ENCODE measurements at regions not wholly inside any gene's neighbourhood (a gene's known extent, or its start where the extent isn't known, plus 50 kb on each side); places are given as distances from the start of the nearest gene placed in this dataset.

GRCh38 chr15:39498629-39499028 lies 82.2 kb upstream of the THBS1 start:
- Mint-ChIP-seq H3K27ac (peak overlapping the region in 1 of 7 donors; percentile 7), H3K9me3 (peaks cover 0 to 2% (median 0%) of the 10 kb centered on the region in 7 donors)
- 93% methylated on average over 3 of the region's 4 CpGs for WGBS (ENCODE audit: insufficient coverage)

DNA sequence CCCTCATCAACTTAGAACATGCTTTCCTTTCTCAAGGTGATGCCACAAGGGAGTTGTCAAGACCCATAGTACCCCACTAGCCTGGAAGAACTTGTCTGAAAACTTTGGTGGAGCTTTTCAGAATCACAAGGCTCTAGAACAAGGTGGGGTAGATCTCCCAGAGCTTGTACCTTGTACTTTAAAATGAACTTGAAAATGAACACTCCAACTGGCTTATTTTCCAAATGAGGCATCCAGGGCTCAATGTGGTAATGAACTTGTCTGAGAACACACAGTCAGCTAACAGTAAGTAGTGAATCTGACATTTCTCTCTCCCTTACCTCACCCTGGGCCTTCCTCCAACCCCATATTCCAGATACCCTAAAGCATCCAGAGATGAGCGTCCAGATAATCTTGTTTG lies 81.8 kb upstream of the THBS1 start:
- H3K36me3 Mint-ChIP-seq = peaks cover 0 to 2% of the 10 kb centered on the region in 2 donors
- H3K9ac ChIP-seq (ENCODE audit: insufficient read depth, low read length, poor library complexity, severe bottlenecking) = no peak overlapping the region
- peaks cover 0 to 6% (median 0%) of the 10 kb centered on the region in 3 donors for H3K27me3 Mint-ChIP-seq (ENCODE audit: low read depth in 3 of 3)
- no CpG with 5 or more reads among the region's 1 CpG for WGBS (ENCODE audit: insufficient coverage)
- H2AFZ ChIP-seq (ENCODE audit: insufficient read depth, low read depth, low read length, poor library complexity, severe bottlenecking) = no peak overlapping the region
- no peak for TF ChIP-seq CTCF (IDR thresholded peaks at IDR 0.05)
- no peak overlapping the region for H3K27ac ChIP-seq (ENCODE audit: low read depth in 1 of 2, low read length in 2 of 2)
- peaks cover 0 to 2% (median 0%) of the 10 kb centered on the region in 7 donors for H3K9me3 Mint-ChIP-seq
- H3K36me3 ChIP-seq (replicated peaks in 1 of 2; ENCODE audit: control insufficient read depth in 1 of 2, insufficient read depth in 2 of 2, low read length in 2 of 2) = no peaks in the 10 kb centered on the region
- H3K4me1 ChIP-seq (ENCODE audit: control insufficient read depth in 1 of 2, insufficient read depth in 2 of 2, low read length in 2 of 2) = no peaks in the 10 kb centered on the region
- intact Hi-C loops (cut with micrococcal nuclease) = no loop called here
- no peak overlapping the region for H3K4me2 ChIP-seq (replicated peaks; ENCODE audit: extremely low read depth, low read length, poor library complexity, severe bottlenecking)
- H3K9me3 ChIP-seq (replicated peaks in 1 of 2; ENCODE audit: control insufficient read depth in 1 of 2, insufficient read depth in 1 of 2, low read length in 2 of 2) = no peaks in the 10 kb centered on the region
- H3K27ac Mint-ChIP-seq = no peak overlapping the region
- H3K27me3 ChIP-seq (ENCODE audit: control insufficient read depth in 2 of 2, insufficient read depth in 2 of 2, low read length in 2 of 2) = no peaks in the 10 kb centered on the region
- DNase-seq = no peak
- H3K79me2 ChIP-seq (ENCODE audit: insufficient read depth, low read length) = no peaks in the 10 kb centered on the region
- no peak overlapping the region for H3K4me3 Mint-ChIP-seq
- H4K20me1 ChIP-seq (ENCODE audit: insufficient read depth, low read length) = no peaks in the 10 kb centered on the region
- H3K4me3 ChIP-seq (replicated peaks in 1 of 3; ENCODE audit: low read depth in 2 of 3, low read length in 3 of 3) = no peak overlapping the region
- peaks cover 4% of the 10 kb centered on the region for H3K4me1 Mint-ChIP-seq

More at GRCh38 chr15:39498629-39499028, 82.2 kb upstream of the THBS1 start:
- H3K36me3 Mint-ChIP-seq = peaks cover 0 to 2% of the 10 kb centered on the region in 2 donors
- Histone ChIP-seq H4K20me1 (ENCODE audit: insufficient read depth, low read length) (no peaks in the 10 kb centered on the region), H3K4me3 (replicated peaks in 1 of 3; ENCODE audit: low read depth in 2 of 3, low read length in 3 of 3) (no peak overlapping the region), H3K36me3 (replicated peaks in 1 of 2; ENCODE audit: control insufficient read depth in 1 of 2, insufficient read depth in 2 of 2, low read length in 2 of 2) (no peaks in the 10 kb centered on the region), H3K9me3 (replicated peaks in 1 of 2; ENCODE audit: control insufficient read depth in 1 of 2, insufficient read depth in 1 of 2, low read length in 2 of 2) (no peaks in the 10 kb centered on the region), H3K9ac (ENCODE audit: insufficient read depth, low read length, poor library complexity, severe bottlenecking) (no peak overlapping the region), H2AFZ (ENCODE audit: insufficient read depth, low read depth, low read length, poor library complexity, severe bottlenecking) (no peak overlapping the region), H3K4me2 (replicated peaks; ENCODE audit: extremely low read depth, low read length, poor library complexity, severe bottlenecking) (no peak overlapping the region), H3K27me3 (ENCODE audit: control insufficient read depth in 2 of 2, insufficient read depth in 2 of 2, low read length in 2 of 2) (no peaks in the 10 kb centered on the region), H3K4me1 (ENCODE audit: control insufficient read depth in 1 of 2, insufficient read depth in 2 of 2, low read length in 2 of 2) (peaks cover under 1% of the 10 kb centered on the region in 2 donors), H3K27ac (ENCODE audit: low read depth in 1 of 2, low read length in 2 of 2) (no peak overlapping the region), H3K79me2 (ENCODE audit: insufficient read depth, low read length) (no peaks in the 10 kb centered on the region)
- peaks cover 0 to 6% (median 0%) of the 10 kb centered on the region in 3 donors for H3K27me3 Mint-ChIP-seq (ENCODE audit: low read depth in 3 of 3)
- no peak overlapping the region for H3K4me3 Mint-ChIP-seq
- intact Hi-C loops (cut with micrococcal nuclease) = no loop called here
- no peak for DNase-seq
- no peak for TF ChIP-seq CTCF (IDR thresholded peaks at IDR 0.05)
- peaks cover 6% of the 10 kb centered on the region for H3K4me1 Mint-ChIP-seq
